SU-DHL-6 (cell line): ENCODE measurements at regions not wholly inside any gene's neighbourhood (a gene's known extent, or its start where the extent isn't known, plus 50 kb on each side); places are given as distances from the start of the nearest gene placed in this dataset.

Experiments
- CTCF ChIP-seq: fragments of 200-600 bp; sonication (generic); IDR thresholded peaks from one replicate; pipeline ENCODE4 v1.5.1; 2017; ENCODE audit warnings: antibody characterized with exemption, mild to moderate bottlenecking, low read length, moderate library complexity; ENCODE audit not compliant: insufficient read depth, poor library complexity, severe bottlenecking
- EZH2phosphoT487 ChIP-seq: fragments of 200-600 bp; sonication (generic), shearing (Covaris generic); conservative IDR thresholded peaks from 2 replicates; pipeline ENCODE4 v1.6.1; 2018; ENCODE audit warnings: mild to moderate bottlenecking, antibody characterized with exemption, low read length, moderate library complexity, mixed read lengths

DNA sequence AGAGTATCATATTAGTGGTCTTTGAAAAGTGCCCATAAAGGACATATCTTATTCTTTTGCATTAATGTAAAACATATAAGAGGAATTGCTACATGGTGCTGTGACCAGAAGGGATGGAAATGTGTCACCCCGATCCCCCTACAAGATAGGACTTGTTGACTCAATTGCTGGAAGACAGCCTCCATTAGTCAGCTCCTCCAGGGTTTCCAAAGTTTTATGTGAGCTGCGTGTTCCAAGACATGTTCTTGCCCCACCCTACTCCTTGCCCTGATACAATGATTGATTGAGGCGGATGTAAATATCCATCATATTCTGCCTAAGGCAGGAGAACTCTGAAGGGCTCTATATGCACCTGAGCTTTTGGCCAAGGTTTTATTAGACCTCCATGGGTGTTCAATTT is 541.0 kb upstream of the ZEB2 start:
- TF ChIP-seq CTCF (no peak), EZH2phosphoT487 (no peak)
